Neural progenitor cell (in vitro differentiated cells): ENCODE measurements at regions not wholly inside any gene's neighbourhood (a gene's known extent, or its start where the extent isn't known, plus 50 kb on each side); places are given as distances from the start of the nearest gene placed in this dataset.
"Not testable (repeated sequence)": the region's sequence is repeated elsewhere in the genome, so short reads cannot be mapped to it uniquely, and the experiment has no call there.

Experiments used
- EZH2 ChIP-seq: fragments of 200-600 bp; sonication (generic); IDR thresholded peaks from 2 replicates; pipeline ENCODE4 v1.6.1; 2017; ENCODE audit warnings: antibody characterized with exemption, mild to moderate bottlenecking, moderate library complexity
- EZH2phosphoT487 ChIP-seq: fragments of 200-600 bp; sonication (generic); IDR thresholded peaks from 2 replicates; pipeline ENCODE4 v1.6.1; 2017; ENCODE audit warnings: antibody characterized with exemption
- TF ChIP-seq, protein P1 (sequence below): fragments of 200-600 bp; sonication (generic); IDR thresholded peaks from 2 replicates; pipeline ENCODE4 v1.5.1; 2017; ENCODE audit warnings: antibody characterized with exemption, mild to moderate bottlenecking

DNA sequence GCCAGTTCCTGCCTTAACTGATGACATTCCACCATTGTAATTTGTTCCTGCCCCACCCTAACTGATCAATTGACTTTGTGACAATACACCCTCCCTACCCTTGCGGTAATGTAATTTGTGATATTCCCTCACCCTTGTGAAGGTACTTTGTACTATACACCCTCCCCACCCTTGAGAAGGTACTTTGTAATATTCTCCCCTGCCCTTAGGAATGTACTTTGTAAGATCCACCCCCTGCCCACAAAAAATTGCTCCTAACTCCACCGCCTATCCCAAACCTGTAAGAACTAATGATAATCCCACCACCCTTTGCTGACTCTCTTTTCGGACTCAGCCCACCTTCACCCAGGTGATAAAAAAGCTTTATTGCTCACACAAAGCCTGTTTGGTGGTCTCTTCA, 288.5 kb upstream of the GK2 start:
- TF ChIP-seq, protein P1, sequence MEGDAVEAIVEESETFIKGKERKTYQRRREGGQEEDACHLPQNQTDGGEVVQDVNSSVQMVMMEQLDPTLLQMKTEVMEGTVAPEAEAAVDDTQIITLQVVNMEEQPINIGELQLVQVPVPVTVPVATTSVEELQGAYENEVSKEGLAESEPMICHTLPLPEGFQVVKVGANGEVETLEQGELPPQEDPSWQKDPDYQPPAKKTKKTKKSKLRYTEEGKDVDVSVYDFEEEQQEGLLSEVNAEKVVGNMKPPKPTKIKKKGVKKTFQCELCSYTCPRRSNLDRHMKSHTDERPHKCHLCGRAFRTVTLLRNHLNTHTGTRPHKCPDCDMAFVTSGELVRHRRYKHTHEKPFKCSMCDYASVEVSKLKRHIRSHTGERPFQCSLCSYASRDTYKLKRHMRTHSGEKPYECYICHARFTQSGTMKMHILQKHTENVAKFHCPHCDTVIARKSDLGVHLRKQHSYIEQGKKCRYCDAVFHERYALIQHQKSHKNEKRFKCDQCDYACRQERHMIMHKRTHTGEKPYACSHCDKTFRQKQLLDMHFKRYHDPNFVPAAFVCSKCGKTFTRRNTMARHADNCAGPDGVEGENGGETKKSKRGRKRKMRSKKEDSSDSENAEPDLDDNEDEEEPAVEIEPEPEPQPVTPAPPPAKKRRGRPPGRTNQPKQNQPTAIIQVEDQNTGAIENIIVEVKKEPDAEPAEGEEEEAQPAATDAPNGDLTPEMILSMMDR: not testable (repeated sequence)
- TF ChIP-seq EZH2, EZH2phosphoT487: not testable (repeated sequence)
